Brain microvascular endothelial cell (primary cell): ENCODE measurements at regions not wholly inside any gene's neighbourhood (a gene's known extent, or its start where the extent isn't known, plus 50 kb on each side); places are given as distances from the start of the nearest gene placed in this dataset.

Experiments used
- DNase-seq: peaks from one replicate; pipeline ENCODE4 v3.0.0-alpha.2; 2020
- H3K27ac ChIP-seq: fragments of 250-450 bp; sonication (Bioruptor Pico); 2 replicates; pipeline ENCODE4 v1.5.1; 2020; ENCODE audit warnings: mild to moderate bottlenecking, moderate library complexity
- H3K27me3 ChIP-seq: fragments of 250-450 bp; sonication (Bioruptor Pico); replicated peaks from 2 replicates; pipeline ENCODE4 v1.5.1; 2020; ENCODE audit warnings: mild to moderate bottlenecking
- H3K36me3 ChIP-seq: fragments of 250-450 bp; sonication (Bioruptor Pico); replicated peaks from 2 replicates; pipeline ENCODE4 v1.5.1; 2020; ENCODE audit warnings: mild to moderate bottlenecking
- H3K4me3 ChIP-seq: 2 replicates; pipeline ENCODE4 v1.5.1; 2011; ENCODE audit warnings: low read depth, mild to moderate bottlenecking, control low read depth, low read length, moderate library complexity
- CTCF ChIP-seq: IDR thresholded peaks from 2 replicates; pipeline ENCODE4 v1.5.1; 2011; ENCODE audit warnings: low read depth, mild to moderate bottlenecking, moderate library complexity, low read length, control low read depth, inconsistent platforms; ENCODE audit errors: missing control alignments
- in situ Hi-C: cut with HindIII; loops from 2 replicates; pipeline ENCODE4 v1.10.0; 2017; ENCODE audit warnings: low sequenced_read_pairs, low pct_ligation_motif_present

GRCh38 chr5:63563008-63563917, 399.0 kb downstream of the HTR1A start:
- TF ChIP-seq CTCF, result no peak
- DNase-seq, result no peak
- Histone ChIP-seq H3K36me3 (no peaks in the 10 kb centered on the region), H3K4me3 (no peak overlapping the region), H3K27ac (no peak overlapping the region), H3K27me3 (no peaks in the 10 kb centered on the region)
- in situ Hi-C loops, result no loop called here

- H3K36me3 ChIP-seq, result no peaks in the 10 kb centered on the region
- in situ Hi-C loops, result no loop called here
- TF ChIP-seq CTCF, result no peak
- no peak overlapping the region for H3K4me3 ChIP-seq
- H3K27ac ChIP-seq, result no peak overlapping the region
- no peak for DNase-seq
- no peaks in the 10 kb centered on the region for H3K27me3 ChIP-seq
Measured at GRCh38 chr5:63555874-63556273, 406.4 kb downstream of the HTR1A start.

- no peak for DNase-seq
- H3K27ac ChIP-seq, result no peak overlapping the region
- no peaks in the 10 kb centered on the region for H3K27me3 ChIP-seq
- in situ Hi-C loops, result no loop called here
- no peak for TF ChIP-seq CTCF
- no peaks in the 10 kb centered on the region for H3K36me3 ChIP-seq
- no peak overlapping the region for H3K4me3 ChIP-seq
Measured at GRCh38 chr5:63554191-63554590, 408.1 kb downstream of the HTR1A start.

- in situ Hi-C loops, result no loop called here
- Histone ChIP-seq H3K4me3 (no peak overlapping the region), H3K27ac (no peak overlapping the region), H3K27me3 (no peaks in the 10 kb centered on the region), H3K36me3 (no peaks in the 10 kb centered on the region)
- TF ChIP-seq CTCF, result no peak
- DNase-seq, result no peak
Measured at GRCh38 chr5:63553073-63553472, 409.2 kb downstream of the HTR1A start.

- in situ Hi-C loops, result no loop called here
- no peaks in the 10 kb centered on the region for H3K27me3 ChIP-seq
- H3K4me3 ChIP-seq, result no peak overlapping the region
- H3K36me3 ChIP-seq, result no peaks in the 10 kb centered on the region
- TF ChIP-seq CTCF, result no peak
- DNase-seq, result no peak
- no peak overlapping the region for H3K27ac ChIP-seq
Measured at GRCh38 chr5:63535840-63536602, 426.2 kb downstream of the HTR1A start.
